Left lobe of liver (tissue), 2 donors: ENCODE measurements at regions not wholly inside any gene's neighbourhood (a gene's known extent, or its start where the extent isn't known, plus 50 kb on each side); places are given as distances from the start of the nearest gene placed in this dataset.
"Not testable (repeated sequence)": the region's sequence is repeated elsewhere in the genome, so short reads cannot be mapped to it uniquely, and the experiment has no call there.

Experiments used
- ATAC-seq: fragments of 200-7000 bp; cut with Tn5 transposase; one replicate; pipeline ENCODE4 v1.9.1; 2020; ENCODE audit warnings: mild to moderate bottlenecking, moderate library complexity
- DNase-seq: peaks from one replicate; pipeline ENCODE4 v3.0.0-alpha.2; 2020; ENCODE audit warnings: low spot score
- donor health status: DM: no; HTN: no; CAD: no; lungs with moderate emphysema.
- donor health status: DM: no; HTN: yes; CAD: no.

GRCh38 chr3:132987396-132987795, 50.8 kb upstream of the TMEM108 start:
- DNase-seq (no peak), ATAC-seq (no peak)

- ATAC-seq: no peak
- DNase-seq: no peak
Observed at GRCh38 chr3:132984181-132984580, 54.0 kb upstream of the TMEM108 start.

- DNase-seq: no peak
- ATAC-seq: no peak
Observed at GRCh38 chr3:132983143-132983770, 54.9 kb upstream of the TMEM108 start.

GRCh38 chr3:132981719-132982118, 56.5 kb upstream of the TMEM108 start:
- no peak for ATAC-seq

GRCh38 chr3:132980102-132980501, 58.1 kb upstream of the TMEM108 start:
- DNase-seq (no peak), ATAC-seq (no peak)

More at GRCh38 chr3:132981719-132982118, 56.5 kb upstream of the TMEM108 start:
- DNase-seq: no peak

- DNase-seq: no peak
- no peak for ATAC-seq
Observed at GRCh38 chr3:132979606-132980005, 58.6 kb upstream of the TMEM108 start.

GRCh38 chr3:132978946-132979345, 59.2 kb upstream of the TMEM108 start:
- not testable (repeated sequence) for ATAC-seq, DNase-seq

- DNase-seq (no peak), ATAC-seq (no peak)
Observed at GRCh38 chr3:132978464-132978863, 59.7 kb upstream of the TMEM108 start.

GRCh38 chr3:132974097-132974496, 64.1 kb upstream of the TMEM108 start:
- DNase-seq: no peak
- ATAC-seq: no peak

- no peak for DNase-seq
- ATAC-seq: no peak
Observed at GRCh38 chr3:132973441-132973840, 64.8 kb upstream of the TMEM108 start.

GRCh38 chr3:132972333-132972732, 65.9 kb upstream of the TMEM108 start:
- DNase-seq (no peak), ATAC-seq (no peak)

- no peak for ATAC-seq
- no peak for DNase-seq
Observed at GRCh38 chr3:132966374-132966773, 71.8 kb upstream of the TMEM108 start.

GRCh38 chr3:132964266-132964665, 73.9 kb upstream of the TMEM108 start:
- DNase-seq (no peak), ATAC-seq (no peak)

GRCh38 chr3:132963786-132964185, 74.4 kb upstream of the TMEM108 start:
- no peak for ATAC-seq
- no peak for DNase-seq

- ATAC-seq (no peak), DNase-seq (no peak)
Observed at GRCh38 chr3:132961991-132962390, 76.2 kb upstream of the TMEM108 start.

GRCh38 chr3:132953683-132954082, 84.5 kb upstream of the TMEM108 start:
- no peak for ATAC-seq
- no peak for DNase-seq

GRCh38 chr3:132927896-132928295, 110.3 kb upstream of the TMEM108 start:
- DNase-seq: no peak
- ATAC-seq: no peak

- ATAC-seq: no peak
Observed at GRCh38 chr3:132926098-132926497, 112.1 kb upstream of the TMEM108 start.

GRCh38 chr3:132925256-132925930, 112.8 kb upstream of the TMEM108 start:
- ATAC-seq (no peak), DNase-seq (no peak)

More at GRCh38 chr3:132926098-132926497, 112.1 kb upstream of the TMEM108 start:
- DNase-seq: no peak

GRCh38 chr3:132916096-132916495, 122.1 kb upstream of the TMEM108 start:
- DNase-seq (no peak), ATAC-seq (no peak)

GRCh38 chr3:132912416-132912753, 125.8 kb upstream of the TMEM108 start:
- ATAC-seq (no peak), DNase-seq (no peak)

GRCh38 chr3:132911741-132912415, 126.3 kb upstream of the TMEM108 start:
- DNase-seq (no peak), ATAC-seq (no peak)
